Glomerular visceral epithelial cell (primary cell): ENCODE measurements at regions not wholly inside any gene's neighbourhood (a gene's known extent, or its start where the extent isn't known, plus 50 kb on each side); places are given as distances from the start of the nearest gene placed in this dataset.
A peak's percentile ranks its signal among the peaks of the same experiment; 100 is the strongest.
"Not testable (repeated sequence)": the region's sequence is repeated elsewhere in the genome, so short reads cannot be mapped to it uniquely, and the experiment has no call there.

ENCODE experiments used
- DNase-seq: peaks from one replicate; pipeline ENCODE4 v3.0.0-alpha.2; 2016; ENCODE audit errors: extremely low spot score

DNA sequence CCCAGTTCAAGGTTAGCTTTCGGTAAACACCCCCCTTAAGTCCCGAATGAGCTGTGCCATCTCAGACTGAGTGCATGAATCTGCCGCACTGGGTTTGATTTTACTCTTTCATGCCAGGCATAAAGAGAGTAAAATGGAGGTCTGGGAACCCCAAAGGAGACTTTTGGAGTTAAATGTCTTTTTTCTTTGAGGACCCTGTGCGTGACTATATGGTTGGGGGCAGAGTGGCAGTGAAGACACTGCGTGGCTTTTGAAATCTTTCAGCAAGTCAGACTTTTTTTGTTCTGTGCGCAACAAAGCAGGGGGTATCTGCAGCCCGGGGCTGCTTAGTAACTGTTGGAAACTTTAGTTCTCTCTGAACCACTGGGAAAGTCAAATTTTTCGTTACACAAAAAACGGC, 392.9 kb upstream of the SALL1 start:
- DNase-seq = no peak

- no peak for DNase-seq
Measured at GRCh38 chr16:51542981-51543815, 392.1 kb upstream of the SALL1 start.

GRCh38 chr16:51540259-51540658, 389.2 kb upstream of the SALL1 start:
- DNase-seq = peak; percentile 22

DNA sequence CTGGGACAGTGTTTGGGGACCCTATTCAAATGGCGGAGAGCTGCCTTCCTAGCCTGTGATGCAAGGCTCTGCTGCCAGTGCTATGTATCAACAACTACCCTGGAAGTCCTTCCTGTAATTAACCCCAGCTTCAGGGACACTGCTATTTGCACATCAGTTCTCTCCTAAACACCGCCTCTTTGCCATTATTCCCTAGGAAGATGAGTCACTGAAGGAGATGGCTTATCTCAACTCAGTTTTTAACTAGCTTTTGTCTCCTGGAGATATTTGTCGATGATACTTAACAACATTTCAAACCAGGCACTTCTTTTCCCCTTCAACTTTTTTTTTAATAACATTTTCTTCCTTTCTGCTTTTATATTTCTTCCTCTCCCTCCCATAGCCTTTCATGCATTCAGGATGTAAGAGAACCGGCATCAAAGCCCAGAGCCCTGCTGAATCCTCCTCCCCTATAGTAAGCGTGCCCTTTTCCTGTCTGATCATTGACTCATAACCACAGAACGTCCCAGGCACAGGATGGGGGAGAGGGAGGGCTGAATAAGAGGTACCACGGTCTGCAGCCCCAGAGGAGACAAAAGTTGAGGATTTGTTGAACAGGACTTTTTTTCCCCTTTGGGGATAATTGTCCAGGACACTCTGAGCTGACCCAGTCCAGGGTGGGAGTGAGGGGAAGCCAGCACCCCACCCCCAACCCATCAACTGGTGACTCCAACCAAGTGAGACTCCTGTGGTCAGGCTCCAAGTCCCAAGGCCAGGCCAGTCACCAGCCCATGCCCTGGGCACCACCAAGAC, 387.8 kb upstream of the SALL1 start:
- DNase-seq = peak; percentile 85

DNA sequence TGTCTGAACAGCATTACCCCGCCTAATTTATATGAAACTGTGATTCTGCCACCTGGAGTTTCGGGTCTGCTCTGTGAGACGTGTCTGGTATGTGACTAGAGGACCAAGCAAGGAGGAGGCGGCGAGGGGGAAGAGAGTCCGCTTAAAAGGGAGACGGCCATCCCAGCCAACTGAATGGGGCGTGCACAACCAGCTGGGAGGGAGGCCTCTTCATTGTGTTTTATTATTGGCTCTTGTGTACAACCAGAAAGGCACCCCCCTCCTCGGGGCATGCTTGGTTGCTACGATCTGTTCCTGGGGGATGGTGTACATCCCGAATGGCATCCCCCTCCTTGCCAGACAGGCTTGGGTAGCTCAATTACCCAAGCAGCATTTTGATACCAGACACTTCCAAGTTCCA, 384.5 kb upstream of the SALL1 start:
- no peak for DNase-seq

DNA sequence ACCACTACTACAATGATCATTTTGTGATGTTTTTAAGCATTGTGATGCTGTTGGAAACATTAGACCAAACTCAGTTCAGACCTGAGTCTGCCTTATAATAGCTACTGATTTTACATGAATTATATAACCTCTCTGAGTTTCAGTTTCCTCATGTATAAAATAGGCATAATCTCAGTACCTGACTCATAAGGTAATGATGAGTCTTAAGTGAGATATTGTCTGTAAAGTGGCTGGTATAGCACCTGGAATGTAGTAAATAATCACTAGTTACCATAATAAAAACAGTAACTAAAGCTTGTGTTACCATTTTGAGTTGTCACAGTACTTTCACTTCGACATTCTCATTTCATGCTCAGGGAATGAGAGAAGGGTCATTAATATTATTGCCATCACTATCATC, 381.5 kb upstream of the SALL1 start:
- no peak for DNase-seq

DNA sequence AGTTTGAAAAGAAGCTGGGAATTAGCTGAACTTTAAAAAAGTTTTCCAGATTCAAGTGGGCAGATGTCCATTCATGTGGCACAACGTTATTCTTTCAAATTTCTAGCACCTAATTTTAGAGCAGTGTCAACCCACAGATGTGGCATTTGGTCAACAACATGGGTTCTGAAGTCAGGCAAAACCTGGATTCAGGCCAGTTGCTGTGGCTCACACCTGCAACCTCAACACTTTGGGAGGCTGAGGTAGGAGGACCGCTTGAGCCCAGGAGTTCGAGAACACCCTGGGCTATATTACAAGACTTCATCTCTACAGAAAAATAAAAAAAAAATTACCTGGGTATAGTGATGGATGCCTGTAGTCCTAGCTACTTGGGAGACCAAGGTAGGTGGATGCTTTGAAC, 380.2 kb upstream of the SALL1 start:
- no peak for DNase-seq

- no peak for DNase-seq
Measured at GRCh38 chr16:51527349-51527748, 376.3 kb upstream of the SALL1 start.

GRCh38 chr16:51526621-51527020, 375.6 kb upstream of the SALL1 start:
- DNase-seq = no peak

DNA sequence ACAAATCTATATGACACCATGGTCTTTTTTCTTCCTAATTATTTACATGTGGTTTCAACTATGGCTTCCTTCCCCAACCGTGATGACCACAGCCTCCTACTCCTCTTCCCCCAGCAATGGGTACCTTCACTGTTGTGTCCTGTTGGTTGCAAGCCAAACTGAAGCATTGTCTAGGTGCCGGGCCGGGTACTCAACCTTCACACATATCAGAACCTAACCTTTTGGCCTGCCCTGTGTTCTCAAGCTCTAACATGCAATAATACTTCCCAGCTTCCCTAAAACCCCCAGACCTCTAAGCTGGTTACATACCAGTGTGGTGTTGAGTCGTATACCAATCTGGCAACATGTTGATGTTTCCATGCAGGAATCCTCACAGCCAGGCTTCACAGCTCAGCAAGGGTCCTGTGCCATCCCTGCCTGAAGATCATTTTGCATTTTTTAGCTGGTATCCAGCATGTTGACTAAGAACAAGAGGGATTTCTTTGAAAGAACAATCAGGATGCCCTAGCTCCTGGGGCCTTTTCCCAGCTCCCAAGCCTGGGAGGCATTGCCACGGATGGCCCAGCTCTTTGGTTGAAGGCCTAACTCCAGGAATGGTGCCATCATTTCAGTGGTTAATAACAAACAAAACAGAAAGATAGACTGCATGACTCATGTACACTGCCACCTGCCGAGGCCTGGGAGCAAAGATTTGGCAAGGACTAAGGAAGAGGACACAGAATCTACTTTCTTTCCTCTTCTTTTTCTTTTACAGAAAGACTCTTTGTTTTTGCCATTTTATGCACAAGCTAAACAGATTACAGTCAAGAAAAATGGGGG, 373.7 kb upstream of the SALL1 start:
- peak; percentile 52 for DNase-seq

- DNase-seq = no peak
Measured at GRCh38 chr16:51524070-51524469, 373.0 kb upstream of the SALL1 start.

GRCh38 chr16:51523400-51523799, 372.3 kb upstream of the SALL1 start:
- DNase-seq = no peak

- no peak for DNase-seq
Measured at GRCh38 chr16:51522902-51523301, 371.8 kb upstream of the SALL1 start.

- DNase-seq = not testable (repeated sequence)
Measured at GRCh38 chr16:51516960-51517359, 365.9 kb upstream of the SALL1 start.

GRCh38 chr16:51510416-51510815, 359.3 kb upstream of the SALL1 start:
- no peak for DNase-seq

- no peak for DNase-seq
Measured at GRCh38 chr16:51509336-51509735, 358.3 kb upstream of the SALL1 start.

- DNase-seq = no peak
Measured at GRCh38 chr16:51508490-51509212, 357.6 kb upstream of the SALL1 start.

- DNase-seq = no peak
Measured at GRCh38 chr16:51507286-51507685, 356.2 kb upstream of the SALL1 start.

DNA sequence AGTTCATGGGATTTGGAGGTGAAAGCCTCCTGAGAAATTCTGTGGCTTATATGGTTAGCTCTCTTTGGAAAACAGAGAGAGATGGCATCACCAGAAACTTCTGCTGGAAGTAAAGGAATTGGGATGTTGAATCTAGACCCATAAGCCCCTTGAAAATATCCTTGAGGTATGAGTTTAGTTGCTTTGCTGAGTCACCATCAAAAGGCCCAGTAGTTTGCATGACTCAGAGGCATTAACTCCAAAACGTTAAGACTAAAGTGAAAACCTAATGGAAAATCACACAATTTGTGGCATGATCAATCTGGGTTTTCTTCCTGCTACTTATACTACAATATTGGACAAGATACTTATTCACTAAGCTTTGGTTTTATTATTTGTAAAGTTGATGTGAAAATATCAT, 349.2 kb upstream of the SALL1 start:
- peak; percentile 1 for DNase-seq

DNA sequence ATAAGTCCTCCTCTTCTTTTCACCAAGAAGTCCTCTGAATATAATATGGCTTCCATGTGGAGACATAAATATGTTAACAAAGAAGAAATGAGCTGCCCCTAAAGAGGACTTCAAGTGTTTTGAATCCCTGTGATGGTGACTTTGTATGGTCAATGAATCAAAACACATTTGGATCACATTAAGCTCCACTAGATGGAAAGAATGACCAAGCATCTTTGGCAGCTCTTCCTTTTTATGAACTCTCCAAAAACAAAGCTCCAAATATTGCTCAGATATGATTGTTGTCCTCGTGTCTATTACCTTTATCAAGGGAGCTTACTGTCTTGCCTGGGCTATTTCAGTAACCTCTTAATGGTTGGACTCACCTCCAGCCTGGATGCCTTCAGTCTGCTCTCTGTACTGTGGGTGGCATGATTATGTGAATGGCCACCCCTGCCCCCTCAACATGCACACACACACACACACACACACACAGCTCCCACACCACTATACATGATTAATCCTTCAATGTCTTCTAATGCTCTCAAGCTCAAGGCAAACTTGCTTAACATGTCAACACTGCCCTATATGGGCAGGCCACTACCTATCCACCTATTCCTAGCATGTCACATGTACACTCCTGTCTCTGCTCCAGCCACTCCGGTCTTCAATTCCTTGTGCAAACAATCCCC, 346.6 kb upstream of the SALL1 start:
- DNase-seq = no peak

- DNase-seq = no peak
Measured at GRCh38 chr16:51490866-51491265, 339.8 kb upstream of the SALL1 start.
